MM.1S (cell line): ENCODE measurements at regions not wholly inside any gene's neighbourhood (a gene's known extent, or its start where the extent isn't known, plus 50 kb on each side); places are given as distances from the start of the nearest gene placed in this dataset.

ENCODE experiments used
- CTCF ChIP-seq: fragments of 300-600 bp; sonication (generic); IDR thresholded peaks from 2 replicates; pipeline ENCODE4 v1.5.1; 2016; ENCODE audit warnings: antibody characterized with exemption, low read length, mixed read lengths
- EZH2phosphoT487 ChIP-seq: fragments of 300-600 bp; sonication (generic); IDR thresholded peaks from 2 replicates; pipeline ENCODE4 v1.6.1; 2018; ENCODE audit warnings: antibody characterized with exemption, low read length

GRCh38 chr16:5704271-5704670 is 606.7 kb upstream of the EEF2KMT start:
- TF ChIP-seq CTCF (no peak), EZH2phosphoT487 (no peak)
